ENCODE measurements at regions not wholly inside any gene's neighbourhood (a gene's known extent, or its start where the extent isn't known, plus 50 kb on each side); places are given as distances from the start of the nearest gene placed in this dataset.

DNA sequence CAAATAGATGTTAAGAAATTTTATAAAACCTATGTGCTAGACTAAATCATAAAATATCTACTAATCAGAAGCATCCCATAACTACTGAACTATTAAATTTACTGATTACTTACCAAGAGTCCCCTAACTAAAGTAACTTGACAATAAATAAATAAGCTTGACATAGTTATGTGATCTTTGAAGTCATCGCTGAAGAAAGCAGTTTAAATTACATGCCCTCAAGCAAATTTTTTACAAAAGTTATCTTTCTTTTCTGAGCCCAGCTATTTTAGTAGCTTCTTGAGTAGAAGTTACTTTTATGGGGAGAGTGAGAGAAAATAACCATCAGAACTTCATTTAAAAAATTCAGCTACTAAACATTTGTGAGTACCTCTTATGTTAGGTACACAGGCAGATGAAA, 150.9 kb upstream of the FAM241A start:
- TF ChIP-seq CTCF (IDR thresholded peaks at IDR 0.05; ENCODE audit: poor library complexity) (no peak), EZH2phosphoT487 (IDR thresholded peaks at IDR 0.05; ENCODE audit: low read depth, severe bottlenecking, unreplicated experiment) (no peak), EZH2 (IDR thresholded peaks at IDR 0.05; ENCODE audit: borderline replicate concordance) (no peak)
